Liver (tissue), 3 donors: ENCODE measurements at regions not wholly inside any gene's neighbourhood (a gene's known extent, or its start where the extent isn't known, plus 50 kb on each side); places are given as distances from the start of the nearest gene placed in this dataset.

Experiments used
- EGR1 ChIP-seq, 2 donors: IDR thresholded peaks; 2 replicates each; pipeline ENCODE4 v1.6.1; 2016 to 2018; ENCODE audit warnings: antibody characterized with exemption in 2 of 2, low read depth in 2 of 2
- FOXA1 ChIP-seq: IDR thresholded peaks from 2 replicates; pipeline ENCODE4 v1.6.1; 2016; ENCODE audit warnings: antibody characterized with exemption
- FOXA2 ChIP-seq: IDR thresholded peaks from 2 replicates; pipeline ENCODE4 v1.6.1; 2016; ENCODE audit warnings: antibody characterized with exemption
- GABPA ChIP-seq, 2 donors: IDR thresholded peaks in 1 of 2; conservative IDR thresholded peaks in 1 of 2; 2 replicates each; pipeline ENCODE4 v1.6.1; 2016; ENCODE audit warnings: antibody characterized with exemption in 2 of 2, mild to moderate bottlenecking in 1 of 2, moderate library complexity in 1 of 2
- HNF4A ChIP-seq, 2 donors: conservative IDR thresholded peaks; 2 replicates each; pipeline ENCODE4 v1.6.1; 2016; ENCODE audit warnings: antibody characterized with exemption in 2 of 2, mild to moderate bottlenecking in 2 of 2
- NR2F2 ChIP-seq: IDR thresholded peaks from 2 replicates; pipeline ENCODE4 v1.6.1; 2016; ENCODE audit warnings: antibody characterized with exemption
- RAD21 ChIP-seq, 2 donors: IDR thresholded peaks; 2 replicates each; pipeline ENCODE4 v1.6.1; 2016; ENCODE audit warnings: antibody characterized with exemption in 2 of 2, mild to moderate bottlenecking in 2 of 2
- RXRA ChIP-seq, 2 donors: IDR thresholded peaks; 2 replicates each; pipeline ENCODE4 v1.6.1; 2017 to 2018; ENCODE audit warnings: antibody characterized with exemption in 2 of 2, mild to moderate bottlenecking in 1 of 2
- SP1 ChIP-seq: IDR thresholded peaks from 2 replicates; pipeline ENCODE4 v1.6.1; 2018; ENCODE audit warnings: antibody characterized with exemption, mild to moderate bottlenecking
- YY1 ChIP-seq: IDR thresholded peaks from 2 replicates; pipeline ENCODE4 v1.6.1; 2016; ENCODE audit warnings: antibody characterized with exemption, mild to moderate bottlenecking
- TF ChIP-seq, protein P1 (sequence below): fragments of 150-350 bp; IDR thresholded peaks from 2 replicates; pipeline ENCODE4 v1.5.1; 2017; ENCODE audit warnings: improper control_type of control experiment, low read depth, low read length; ENCODE audit not compliant: missing input control
- TF ChIP-seq, protein P2 (sequence below): IDR thresholded peaks from 2 replicates; pipeline ENCODE4 v1.6.1; 2016; ENCODE audit warnings: antibody characterized with exemption
- TF ChIP-seq, protein P3 (sequence below): IDR thresholded peaks from 2 replicates; pipeline ENCODE4 v1.6.1; 2016; ENCODE audit warnings: antibody characterized with exemption
- TF ChIP-seq, protein P4 (sequence below): IDR thresholded peaks from 2 replicates; pipeline ENCODE4 v1.6.1; 2016; ENCODE audit warnings: antibody characterized with exemption, mild to moderate bottlenecking
- donor health status: healthy.
- donor health status: healthy.

DNA sequence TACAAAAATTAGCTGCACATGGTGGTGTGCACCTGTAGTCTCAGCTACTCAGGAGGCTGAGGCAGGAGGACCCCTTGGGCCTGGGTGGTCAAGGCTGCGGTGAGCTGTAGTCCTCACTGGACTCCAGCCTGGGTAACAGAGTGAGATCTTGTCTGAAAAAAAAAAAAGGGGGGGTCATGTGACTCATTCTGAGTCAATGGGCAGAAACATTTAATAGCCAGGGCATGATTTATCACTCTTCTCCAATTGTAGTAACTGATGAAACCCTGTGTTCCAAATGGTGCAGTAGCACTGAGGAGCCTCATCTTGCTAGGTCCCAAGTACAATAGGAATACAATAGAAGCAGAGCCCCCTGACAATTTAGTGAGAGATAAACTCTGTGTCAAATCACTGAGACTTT lies 78.9 kb upstream of the CCDC68 start:
- TF ChIP-seq YY1 (no peak), GABPA (IDR thresholded peaks at IDR 0.05 in 1 of 2, conservative IDR thresholded peaks at IDR 0.05 in 1 of 2) (no peak), RXRA (IDR thresholded peaks at IDR 0.05) (no peak), SP1 (no peak), EGR1 (IDR thresholded peaks at IDR 0.05; ENCODE audit: low read depth in 2 of 2) (no peak), RAD21 (IDR thresholded peaks at IDR 0.05) (no peak), HNF4A (conservative IDR thresholded peaks at IDR 0.05) (no peak), FOXA1 (no peak), NR2F2 (no peak), FOXA2 (no peak)
- TF ChIP-seq, protein P1, sequence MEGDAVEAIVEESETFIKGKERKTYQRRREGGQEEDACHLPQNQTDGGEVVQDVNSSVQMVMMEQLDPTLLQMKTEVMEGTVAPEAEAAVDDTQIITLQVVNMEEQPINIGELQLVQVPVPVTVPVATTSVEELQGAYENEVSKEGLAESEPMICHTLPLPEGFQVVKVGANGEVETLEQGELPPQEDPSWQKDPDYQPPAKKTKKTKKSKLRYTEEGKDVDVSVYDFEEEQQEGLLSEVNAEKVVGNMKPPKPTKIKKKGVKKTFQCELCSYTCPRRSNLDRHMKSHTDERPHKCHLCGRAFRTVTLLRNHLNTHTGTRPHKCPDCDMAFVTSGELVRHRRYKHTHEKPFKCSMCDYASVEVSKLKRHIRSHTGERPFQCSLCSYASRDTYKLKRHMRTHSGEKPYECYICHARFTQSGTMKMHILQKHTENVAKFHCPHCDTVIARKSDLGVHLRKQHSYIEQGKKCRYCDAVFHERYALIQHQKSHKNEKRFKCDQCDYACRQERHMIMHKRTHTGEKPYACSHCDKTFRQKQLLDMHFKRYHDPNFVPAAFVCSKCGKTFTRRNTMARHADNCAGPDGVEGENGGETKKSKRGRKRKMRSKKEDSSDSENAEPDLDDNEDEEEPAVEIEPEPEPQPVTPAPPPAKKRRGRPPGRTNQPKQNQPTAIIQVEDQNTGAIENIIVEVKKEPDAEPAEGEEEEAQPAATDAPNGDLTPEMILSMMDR, result no peak
- TF ChIP-seq, protein P2, sequence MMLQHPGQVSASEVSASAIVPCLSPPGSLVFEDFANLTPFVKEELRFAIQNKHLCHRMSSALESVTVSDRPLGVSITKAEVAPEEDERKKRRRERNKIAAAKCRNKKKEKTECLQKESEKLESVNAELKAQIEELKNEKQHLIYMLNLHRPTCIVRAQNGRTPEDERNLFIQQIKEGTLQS, result no peak
- TF ChIP-seq, protein P3, sequence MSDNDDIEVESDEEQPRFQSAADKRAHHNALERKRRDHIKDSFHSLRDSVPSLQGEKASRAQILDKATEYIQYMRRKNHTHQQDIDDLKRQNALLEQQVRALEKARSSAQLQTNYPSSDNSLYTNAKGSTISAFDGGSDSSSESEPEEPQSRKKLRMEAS, result no peak
- TF ChIP-seq, protein P4, sequence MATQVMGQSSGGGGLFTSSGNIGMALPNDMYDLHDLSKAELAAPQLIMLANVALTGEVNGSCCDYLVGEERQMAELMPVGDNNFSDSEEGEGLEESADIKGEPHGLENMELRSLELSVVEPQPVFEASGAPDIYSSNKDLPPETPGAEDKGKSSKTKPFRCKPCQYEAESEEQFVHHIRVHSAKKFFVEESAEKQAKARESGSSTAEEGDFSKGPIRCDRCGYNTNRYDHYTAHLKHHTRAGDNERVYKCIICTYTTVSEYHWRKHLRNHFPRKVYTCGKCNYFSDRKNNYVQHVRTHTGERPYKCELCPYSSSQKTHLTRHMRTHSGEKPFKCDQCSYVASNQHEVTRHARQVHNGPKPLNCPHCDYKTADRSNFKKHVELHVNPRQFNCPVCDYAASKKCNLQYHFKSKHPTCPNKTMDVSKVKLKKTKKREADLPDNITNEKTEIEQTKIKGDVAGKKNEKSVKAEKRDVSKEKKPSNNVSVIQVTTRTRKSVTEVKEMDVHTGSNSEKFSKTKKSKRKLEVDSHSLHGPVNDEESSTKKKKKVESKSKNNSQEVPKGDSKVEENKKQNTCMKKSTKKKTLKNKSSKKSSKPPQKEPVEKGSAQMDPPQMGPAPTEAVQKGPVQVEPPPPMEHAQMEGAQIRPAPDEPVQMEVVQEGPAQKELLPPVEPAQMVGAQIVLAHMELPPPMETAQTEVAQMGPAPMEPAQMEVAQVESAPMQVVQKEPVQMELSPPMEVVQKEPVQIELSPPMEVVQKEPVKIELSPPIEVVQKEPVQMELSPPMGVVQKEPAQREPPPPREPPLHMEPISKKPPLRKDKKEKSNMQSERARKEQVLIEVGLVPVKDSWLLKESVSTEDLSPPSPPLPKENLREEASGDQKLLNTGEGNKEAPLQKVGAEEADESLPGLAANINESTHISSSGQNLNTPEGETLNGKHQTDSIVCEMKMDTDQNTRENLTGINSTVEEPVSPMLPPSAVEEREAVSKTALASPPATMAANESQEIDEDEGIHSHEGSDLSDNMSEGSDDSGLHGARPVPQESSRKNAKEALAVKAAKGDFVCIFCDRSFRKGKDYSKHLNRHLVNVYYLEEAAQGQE, result no peak
